ENCODE measurements at regions not wholly inside any gene's neighbourhood (a gene's known extent, or its start where the extent isn't known, plus 50 kb on each side); places are given as distances from the start of the nearest gene placed in this dataset.

- Histone ChIP-seq H3K9me2 (replicated peaks; ENCODE audit: insufficient read depth) (no peaks in the 10 kb centered on the region), H3K4me1 (ENCODE audit: insufficient read depth) (no peaks in the 10 kb centered on the region), H3K27me3 (no peaks in the 10 kb centered on the region), H3K4me2 (no peak overlapping the region), H2AFZ (no peak overlapping the region), H3K79me2 (no peaks in the 10 kb centered on the region), H3K36me3 (replicated peaks; ENCODE audit: insufficient read depth, low read depth) (no peaks in the 10 kb centered on the region), H3K9me3 (ENCODE audit: low read depth) (no peaks in the 10 kb centered on the region), H3K27ac (no peak overlapping the region), H4K20me1 (ENCODE audit: insufficient read depth, poor library complexity, severe bottlenecking) (no peaks in the 10 kb centered on the region), H3K4me3 (no peak overlapping the region)
- DNase-seq (ENCODE audit: low spot score), result peak; percentile 91
- TF ChIP-seq EZH2phosphoT487 (IDR thresholded peaks at IDR 0.05; ENCODE audit: low read depth, severe bottlenecking, unreplicated experiment), result no peak
- TF ChIP-seq CTCF (IDR thresholded peaks at IDR 0.05; ENCODE audit: poor library complexity), result peak; percentile 94
- TF ChIP-seq EZH2 (IDR thresholded peaks at IDR 0.05; ENCODE audit: borderline replicate concordance), result no peak
- WGBS (ENCODE audit: low lambda C conversion rate, missing lambda C conversion rate), result 19% methylated on average over 16 of the region's 16 CpGs
These were observed 417.1 kb downstream of the TMEM114 start for GRCh38 chr16:8173111-8173644.

- Histone ChIP-seq H3K79me2 (no peaks in the 10 kb centered on the region), H3K27me3 (no peaks in the 10 kb centered on the region), H3K4me3 (no peak overlapping the region)
These were observed 417.8 kb downstream of the TMEM114 start for GRCh38 chr16:8172551-8172950.

GRCh38 chr16:8168016-8168415 is 422.3 kb downstream of the TMEM114 start:
- no peak overlapping the region for H3K4me3 ChIP-seq
- WGBS (ENCODE audit: low lambda C conversion rate, missing lambda C conversion rate), result 95% methylated on average over 10 of the region's 10 CpGs
- H3K4me1 ChIP-seq (ENCODE audit: insufficient read depth), result no peaks in the 10 kb centered on the region
- no peak overlapping the region for H2AFZ ChIP-seq
- TF ChIP-seq CTCF (IDR thresholded peaks at IDR 0.05; ENCODE audit: poor library complexity), result no peak
- no peak for TF ChIP-seq EZH2 (IDR thresholded peaks at IDR 0.05; ENCODE audit: borderline replicate concordance)
- TF ChIP-seq EZH2phosphoT487 (IDR thresholded peaks at IDR 0.05; ENCODE audit: low read depth, severe bottlenecking, unreplicated experiment), result no peak
- H3K79me2 ChIP-seq, result no peaks in the 10 kb centered on the region
- H4K20me1 ChIP-seq (ENCODE audit: insufficient read depth, poor library complexity, severe bottlenecking), result no peaks in the 10 kb centered on the region
- no peak for DNase-seq (ENCODE audit: low spot score)
- no peaks in the 10 kb centered on the region for H3K36me3 ChIP-seq (replicated peaks; ENCODE audit: insufficient read depth, low read depth)
- no peak overlapping the region for H3K27ac ChIP-seq
- no peaks in the 10 kb centered on the region for H3K9me3 ChIP-seq (ENCODE audit: low read depth)
- H3K27me3 ChIP-seq, result no peaks in the 10 kb centered on the region
- no peak overlapping the region for H3K4me2 ChIP-seq
- no peaks in the 10 kb centered on the region for H3K9me2 ChIP-seq (replicated peaks; ENCODE audit: insufficient read depth)

More at GRCh38 chr16:8172551-8172950, 417.8 kb downstream of the TMEM114 start:
- TF ChIP-seq EZH2 (IDR thresholded peaks at IDR 0.05; ENCODE audit: borderline replicate concordance) (no peak), EZH2phosphoT487 (IDR thresholded peaks at IDR 0.05; ENCODE audit: low read depth, severe bottlenecking, unreplicated experiment) (no peak), CTCF (IDR thresholded peaks at IDR 0.05; ENCODE audit: poor library complexity) (no peak)
- Histone ChIP-seq H4K20me1 (ENCODE audit: insufficient read depth, poor library complexity, severe bottlenecking) (no peaks in the 10 kb centered on the region), H3K4me2 (no peak overlapping the region), H3K27ac (no peak overlapping the region), H3K36me3 (replicated peaks; ENCODE audit: insufficient read depth, low read depth) (no peaks in the 10 kb centered on the region), H2AFZ (no peak overlapping the region), H3K4me1 (ENCODE audit: insufficient read depth) (no peaks in the 10 kb centered on the region), H3K9me3 (ENCODE audit: low read depth) (no peaks in the 10 kb centered on the region), H3K9me2 (replicated peaks; ENCODE audit: insufficient read depth) (no peaks in the 10 kb centered on the region)
- DNase-seq (ENCODE audit: low spot score), result no peak
- WGBS (ENCODE audit: low lambda C conversion rate, missing lambda C conversion rate), result 88% methylated on average over 7 of the region's 7 CpGs
